ENCODE measurements at regions not wholly inside any gene's neighbourhood (a gene's known extent, or its start where the extent isn't known, plus 50 kb on each side); places are given as distances from the start of the nearest gene placed in this dataset.

DNA sequence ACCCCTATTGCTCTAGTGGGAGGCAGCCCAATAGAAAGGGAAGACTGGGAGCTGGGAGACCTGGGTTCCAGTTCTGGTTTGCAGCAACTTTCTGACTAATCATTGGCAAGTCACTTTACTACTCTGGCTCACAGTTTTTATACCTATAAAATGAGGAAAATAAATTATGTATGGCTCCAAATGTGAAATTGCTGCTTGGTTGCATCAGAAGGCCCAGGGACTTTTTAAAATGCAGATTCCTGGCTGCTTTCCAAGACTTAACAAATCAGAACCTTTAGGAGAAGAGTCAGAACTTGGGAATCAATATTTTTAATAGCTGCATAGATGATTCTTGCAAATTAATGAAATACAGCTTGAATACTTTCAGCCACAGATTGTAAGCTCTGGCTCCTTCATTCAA lies 943.9 kb downstream of the EPHA4 start:
- H3K9me3 ChIP-seq (replicated peaks in 1 of 3), result no peaks in the 10 kb centered on the region
- no peak for TF ChIP-seq CTCF (IDR thresholded peaks at IDR 0.05)
- TF ChIP-seq POLR2A (IDR thresholded peaks at IDR 0.05), result no peak

DNA sequence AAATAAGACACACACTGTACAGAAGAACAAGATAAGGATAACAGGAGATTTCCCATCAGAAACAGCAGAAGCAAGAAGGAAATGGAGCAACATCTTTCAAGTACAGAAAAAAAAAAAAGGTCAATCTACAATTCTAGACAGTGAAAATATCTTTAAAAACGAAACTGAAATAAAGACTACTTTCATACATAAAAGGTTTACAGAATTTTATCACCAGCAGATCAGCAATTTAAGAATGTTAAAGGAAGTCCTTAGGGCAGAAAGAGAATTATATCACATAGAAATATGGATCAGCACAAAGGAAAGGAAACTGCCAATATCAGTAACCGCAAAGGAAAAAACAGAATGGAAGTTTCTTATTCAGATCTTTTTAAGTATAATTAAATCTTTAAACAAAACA lies 931.0 kb downstream of the EPHA4 start:
- Histone ChIP-seq H3K4me3 (no peak overlapping the region), H3K9me3 (replicated peaks in 1 of 3) (no peaks in the 10 kb centered on the region), H3K4me1 (replicated peaks in 1 of 2) (no peaks in the 10 kb centered on the region), H3K36me3 (replicated peaks in 1 of 2) (no peaks in the 10 kb centered on the region), H3K27me3 (no peaks in the 10 kb centered on the region), H3K27ac (no peak overlapping the region)
- intact Hi-C loops (cut with DNase I), result no loop called here
- TF ChIP-seq POLR2A (IDR thresholded peaks at IDR 0.05) (no peak), CTCF (IDR thresholded peaks at IDR 0.05) (no peak)
- no peak for DNase-seq
- 46 to 59% (median 48%) methylated on average over 2 of the region's 2 CpGs for WGBS, 4 donors

More for the DNA sequence above, 943.9 kb downstream of the EPHA4 start:
- H3K4me3 ChIP-seq, result no peak overlapping the region
- no peak overlapping the region for H3K27ac ChIP-seq
- intact Hi-C loops (cut with DNase I), result no loop called here
- H3K36me3 ChIP-seq (replicated peaks in 1 of 2), result no peaks in the 10 kb centered on the region
- H3K4me1 ChIP-seq (replicated peaks in 1 of 2), result no peaks in the 10 kb centered on the region
- no peak for DNase-seq
- H3K27me3 ChIP-seq, result no peaks in the 10 kb centered on the region

DNA sequence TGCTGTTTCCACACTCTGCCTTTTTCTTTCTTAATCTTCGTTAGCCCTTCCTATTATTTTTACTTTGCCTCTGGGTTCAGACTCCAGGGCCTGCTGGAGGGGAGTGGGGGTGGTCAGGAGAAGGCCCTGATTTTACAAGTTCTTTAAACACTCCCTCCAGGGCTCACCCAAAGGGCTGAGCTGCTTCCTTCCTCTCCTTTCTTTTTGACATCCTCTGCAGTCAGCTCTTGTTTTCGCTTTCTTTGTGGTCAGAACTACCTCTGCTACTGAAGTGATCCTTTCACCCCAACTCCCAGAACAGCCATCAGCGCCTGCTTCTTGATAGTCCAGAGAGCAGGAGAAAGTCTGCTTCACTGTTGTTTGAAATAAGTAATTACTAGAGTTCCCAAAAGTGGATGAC lies 925.7 kb downstream of the EPHA4 start:
- H3K9me3 ChIP-seq (replicated peaks in 1 of 3), result no peaks in the 10 kb centered on the region
- intact Hi-C loops (cut with DNase I), result no loop called here
- no peak overlapping the region for H3K4me3 ChIP-seq
- no peak for TF ChIP-seq POLR2A (IDR thresholded peaks at IDR 0.05)
- TF ChIP-seq CTCF (IDR thresholded peaks at IDR 0.05), result no peak
- 63 to 70% (median 68%) methylated on average over 3 of the region's 3 CpGs for WGBS, 4 donors
- no peak for DNase-seq
- no peak overlapping the region for H3K27ac ChIP-seq
- no peaks in the 10 kb centered on the region for H3K36me3 ChIP-seq (replicated peaks in 1 of 2)
- H3K4me1 ChIP-seq (replicated peaks in 1 of 2), result no peaks in the 10 kb centered on the region
- H3K27me3 ChIP-seq, result no peaks in the 10 kb centered on the region

GRCh38 chr2:220648628-220649027 lies 923.5 kb downstream of the EPHA4 start:
- TF ChIP-seq CTCF (IDR thresholded peaks at IDR 0.05) (no peak), POLR2A (IDR thresholded peaks at IDR 0.05) (no peak)

More at GRCh38 chr2:220648628-220649027, 923.5 kb downstream of the EPHA4 start:
- no peaks in the 10 kb centered on the region for H3K4me1 ChIP-seq (replicated peaks in 1 of 2)
- H3K4me3 ChIP-seq, result no peak overlapping the region
- WGBS, 4 donors, result 68 to 84% (median 80%) methylated on average over 2 of the region's 2 CpGs
- no peaks in the 10 kb centered on the region for H3K36me3 ChIP-seq (replicated peaks in 1 of 2)
- DNase-seq, result no peak
- intact Hi-C loops (cut with DNase I), result no loop called here
- no peaks in the 10 kb centered on the region for H3K27me3 ChIP-seq
- H3K27ac ChIP-seq, result no peak overlapping the region
- H3K9me3 ChIP-seq (replicated peaks in 1 of 3), result no peaks in the 10 kb centered on the region
